T-helper 1 cell (primary cell): ENCODE measurements at regions not wholly inside any gene's neighbourhood (a gene's known extent, or its start where the extent isn't known, plus 50 kb on each side); places are given as distances from the start of the nearest gene placed in this dataset.

ENCODE experiments used
- DNase-seq, 5 donors: peaks; one replicate each; pipeline ENCODE4 v3.0.0-alpha.2; 2012 to 2020

GRCh38 chr2:146244830-146245229, 1600.0 kb upstream of the ACVR2A start:
- DNase-seq: no peak

GRCh38 chr2:146244131-146244530, 1600.7 kb upstream of the ACVR2A start:
- DNase-seq: no peak

- DNase-seq: no peak
Measured at GRCh38 chr2:146241023-146241422, 1603.8 kb upstream of the ACVR2A start.

GRCh38 chr2:146240391-146240790, 1604.4 kb upstream of the ACVR2A start:
- no peak for DNase-seq

- no peak for DNase-seq
Measured at GRCh38 chr2:146239392-146240135, 1605.3 kb upstream of the ACVR2A start.

- DNase-seq: no peak
Measured at GRCh38 chr2:146238254-146238966, 1606.4 kb upstream of the ACVR2A start.

- DNase-seq: no peak
Measured at GRCh38 chr2:146235158-146235557, 1609.7 kb upstream of the ACVR2A start.

- no peak for DNase-seq
Measured at GRCh38 chr2:146229508-146230155, 1615.2 kb upstream of the ACVR2A start.

- DNase-seq: no peak
Measured at GRCh38 chr2:146228466-146229058, 1616.3 kb upstream of the ACVR2A start.

- no peak for DNase-seq
Measured at GRCh38 chr2:146228020-146228393, 1616.8 kb upstream of the ACVR2A start.

- DNase-seq: no peak
Measured at GRCh38 chr2:146227152-146228019, 1617.4 kb upstream of the ACVR2A start.

GRCh38 chr2:146226077-146226476, 1618.8 kb upstream of the ACVR2A start:
- DNase-seq: no peak

- no peak for DNase-seq
Measured at GRCh38 chr2:146221826-146222225, 1623.0 kb upstream of the ACVR2A start.

- DNase-seq: no peak
Measured at GRCh38 chr2:146220957-146221356, 1623.9 kb upstream of the ACVR2A start.

- DNase-seq: no peak
Measured at GRCh38 chr2:146214394-146214929, 1630.4 kb upstream of the ACVR2A start.

GRCh38 chr2:146213674-146214073, 1631.2 kb upstream of the ACVR2A start:
- DNase-seq: no peak

GRCh38 chr2:146212602-146213001, 1632.2 kb upstream of the ACVR2A start:
- DNase-seq: no peak

- no peak for DNase-seq
Measured at GRCh38 chr2:146209842-146210275, 1635.0 kb upstream of the ACVR2A start.

- DNase-seq: no peak
Measured at GRCh38 chr2:146207901-146208300, 1636.9 kb upstream of the ACVR2A start.

GRCh38 chr2:146207417-146207816, 1637.4 kb upstream of the ACVR2A start:
- DNase-seq: no peak

- no peak for DNase-seq
Measured at GRCh38 chr2:146203064-146203624, 1641.7 kb upstream of the ACVR2A start.

GRCh38 chr2:146193619-146194018, 1651.2 kb upstream of the ACVR2A start:
- DNase-seq: no peak
